ENCODE measurements at regions not wholly inside any gene's neighbourhood (a gene's known extent, or its start where the extent isn't known, plus 50 kb on each side); places are given as distances from the start of the nearest gene placed in this dataset.
A peak's percentile ranks its signal among the peaks of the same experiment; 100 is the strongest.

DNA sequence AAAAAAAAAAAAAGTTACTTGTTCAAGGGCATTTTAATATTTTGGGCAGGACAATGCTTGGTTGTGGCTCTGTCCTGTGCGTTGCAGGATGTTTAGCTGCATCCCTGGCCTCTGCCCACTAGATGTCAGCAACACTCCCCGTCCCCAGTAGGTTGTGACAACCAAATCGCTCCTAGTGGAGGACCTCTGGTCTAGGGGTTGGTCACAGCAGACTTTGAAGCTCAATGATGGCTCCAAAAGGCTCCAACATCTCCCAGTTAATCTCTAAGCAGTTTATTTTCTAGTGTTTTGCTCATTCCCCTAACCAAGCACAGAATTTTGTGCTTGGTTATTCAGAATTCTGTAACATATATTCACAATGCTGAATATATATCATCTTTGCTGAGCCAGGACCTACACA lies 67.0 kb downstream of the CHRNA1 start:
- H3K4me3 ChIP-seq (ENCODE audit: low read length), result no peak overlapping the region
- H3K4me1 ChIP-seq (ENCODE audit: insufficient read depth, low read length), result no peaks in the 10 kb centered on the region
- H3K27me3 ChIP-seq (ENCODE audit: insufficient read depth, low read length), result no peaks in the 10 kb centered on the region
- no peaks in the 10 kb centered on the region for H3K9me3 ChIP-seq (ENCODE audit: low read depth, low read length)

DNA sequence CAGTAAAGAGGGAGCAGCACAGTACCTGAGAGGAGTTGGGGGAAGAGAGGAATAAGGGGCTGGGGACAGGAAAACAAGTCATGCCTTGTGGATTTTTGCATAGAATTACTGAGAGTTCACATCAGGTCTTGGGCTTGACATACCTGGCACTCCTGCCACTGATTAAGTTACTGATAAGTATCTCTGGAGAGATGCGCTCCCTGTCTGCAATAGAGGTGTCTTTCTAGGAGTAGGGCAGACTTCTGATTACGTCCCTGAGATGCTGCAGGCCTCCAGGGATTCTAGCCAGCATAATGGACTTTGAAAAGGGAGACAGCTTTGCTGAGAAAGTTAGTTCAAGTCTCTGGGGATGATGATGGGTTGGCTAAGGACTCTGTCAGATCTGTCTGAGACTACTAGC lies 69.4 kb downstream of the CHRNA1 start:
- Histone ChIP-seq H3K4me3 (ENCODE audit: low read length) (no peak overlapping the region), H3K9me3 (ENCODE audit: low read depth, low read length) (no peaks in the 10 kb centered on the region), H3K4me1 (ENCODE audit: insufficient read depth, low read length) (no peaks in the 10 kb centered on the region), H3K27me3 (ENCODE audit: insufficient read depth, low read length) (no peaks in the 10 kb centered on the region)

DNA sequence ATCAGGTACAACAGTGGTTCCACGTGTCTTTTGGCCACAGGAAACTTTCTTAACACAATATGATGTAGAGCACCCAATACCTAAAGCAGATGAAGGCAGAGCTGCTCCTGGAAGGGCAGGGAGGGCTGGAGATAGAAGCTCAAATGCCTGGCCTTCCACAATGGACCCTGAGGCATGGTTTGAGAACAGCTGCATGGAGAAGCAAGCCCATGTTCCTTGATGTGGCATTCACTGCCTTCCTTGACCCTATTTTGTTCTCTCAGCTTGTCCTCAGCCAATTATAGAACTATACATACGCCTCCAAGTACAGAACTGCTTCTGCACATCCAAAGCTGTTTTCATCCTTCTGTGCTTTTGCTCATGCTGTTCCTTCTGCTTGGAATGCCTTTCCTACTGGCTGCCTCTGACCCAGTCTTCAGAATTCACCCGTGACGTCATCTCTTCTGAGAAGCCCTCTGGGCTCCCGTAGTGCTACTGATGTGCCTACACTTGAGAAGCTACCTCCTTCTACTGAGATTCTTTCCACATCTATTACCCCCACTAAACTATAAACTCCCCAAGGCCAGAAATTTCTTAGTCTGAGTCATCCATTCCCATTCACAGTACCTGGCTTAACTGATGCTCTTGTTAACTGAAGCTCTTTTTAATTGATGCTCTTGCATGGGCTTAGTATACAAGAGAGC lies 69.9 kb downstream of the CHRNA1 start:
- no peak overlapping the region for H3K4me3 ChIP-seq (ENCODE audit: low read length)
- no peaks in the 10 kb centered on the region for H3K9me3 ChIP-seq (ENCODE audit: low read depth, low read length)

GRCh38 chr2:174693344-174693743 lies 70.9 kb downstream of the CHRNA1 start:
- H3K4me3 ChIP-seq (ENCODE audit: low read length), result no peak overlapping the region
- no peaks in the 10 kb centered on the region for H3K27me3 ChIP-seq (ENCODE audit: insufficient read depth, low read length)
- no peaks in the 10 kb centered on the region for H3K4me1 ChIP-seq (ENCODE audit: insufficient read depth, low read length)
- H3K9me3 ChIP-seq (ENCODE audit: low read depth, low read length), result no peaks in the 10 kb centered on the region

More for the DNA sequence above, 69.9 kb downstream of the CHRNA1 start:
- no peaks in the 10 kb centered on the region for H3K27me3 ChIP-seq (ENCODE audit: insufficient read depth, low read length)
- no peaks in the 10 kb centered on the region for H3K4me1 ChIP-seq (ENCODE audit: insufficient read depth, low read length)

GRCh38 chr2:174692256-174692919 lies 71.9 kb downstream of the CHRNA1 start:
- H3K27me3 ChIP-seq (ENCODE audit: insufficient read depth, low read length), result no peaks in the 10 kb centered on the region
- no peaks in the 10 kb centered on the region for H3K9me3 ChIP-seq (ENCODE audit: low read depth, low read length)
- no peaks in the 10 kb centered on the region for H3K4me1 ChIP-seq (ENCODE audit: insufficient read depth, low read length)
- no peak overlapping the region for H3K4me3 ChIP-seq (ENCODE audit: low read length)

DNA sequence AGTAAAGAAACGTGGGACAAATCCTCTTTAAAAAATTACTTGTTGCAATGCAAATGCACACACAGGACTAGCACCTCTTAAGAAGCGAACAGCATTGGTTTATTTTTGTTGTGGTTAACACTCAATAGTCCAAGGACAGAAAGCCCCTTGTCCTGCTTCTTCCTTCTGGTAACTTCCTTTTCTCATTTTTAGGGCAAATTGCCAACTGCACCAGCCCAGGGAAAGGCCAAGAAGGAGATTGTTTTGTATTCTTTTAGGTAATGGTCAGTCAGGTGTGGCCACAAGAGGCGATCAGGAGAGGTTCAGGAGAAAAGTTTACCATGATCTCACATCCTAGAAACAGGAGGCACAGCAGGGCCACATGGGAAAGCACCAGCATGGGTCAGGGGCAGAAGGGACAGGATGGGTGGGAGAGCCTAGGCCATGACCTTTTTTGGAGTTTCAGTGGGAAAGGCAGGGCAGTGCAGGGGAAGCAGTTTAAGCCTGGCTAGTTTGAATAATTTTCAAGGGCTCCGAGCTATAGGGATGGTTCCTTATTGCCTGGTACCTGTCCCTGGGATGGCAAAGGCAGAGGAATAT lies 73.0 kb downstream of the CHRNA1 start:
- H3K9me3 ChIP-seq (ENCODE audit: low read depth, low read length), result no peaks in the 10 kb centered on the region
- H3K4me1 ChIP-seq (ENCODE audit: insufficient read depth, low read length), result no peaks in the 10 kb centered on the region
- no peaks in the 10 kb centered on the region for H3K27me3 ChIP-seq (ENCODE audit: insufficient read depth, low read length)
- no peak overlapping the region for H3K4me3 ChIP-seq (ENCODE audit: low read length)

GRCh38 chr2:174690026-174690425 lies 74.2 kb downstream of the CHRNA1 start:
- no peak overlapping the region for H3K4me3 ChIP-seq (ENCODE audit: low read length)
- no peaks in the 10 kb centered on the region for H3K27me3 ChIP-seq (ENCODE audit: insufficient read depth, low read length)
- no peaks in the 10 kb centered on the region for H3K9me3 ChIP-seq (ENCODE audit: low read depth, low read length)
- no peaks in the 10 kb centered on the region for H3K4me1 ChIP-seq (ENCODE audit: insufficient read depth, low read length)

DNA sequence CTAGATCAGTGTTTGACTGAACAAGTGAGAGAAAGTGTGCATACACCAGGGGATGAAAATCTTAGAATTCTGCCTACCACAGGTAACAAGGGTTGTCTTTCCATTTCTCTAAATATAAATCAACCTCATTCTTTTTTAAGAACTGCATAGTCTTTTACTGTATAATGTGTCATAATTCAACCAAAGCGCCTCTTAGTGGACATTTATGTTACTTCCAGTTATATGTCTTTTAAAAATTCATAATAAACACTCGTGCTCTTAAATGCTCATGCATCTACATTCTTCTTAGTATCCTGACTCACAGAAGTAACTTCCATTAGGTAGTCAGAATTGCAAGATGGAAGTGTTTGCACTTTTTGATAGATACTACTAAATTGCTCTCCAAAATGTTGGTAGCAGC lies 76.2 kb downstream of the CHRNA1 start:
- Histone ChIP-seq H3K4me1 (ENCODE audit: insufficient read depth, low read length) (peaks cover 5% of the 10 kb centered on the region), H3K4me3 (ENCODE audit: low read length) (no peak overlapping the region), H3K9me3 (ENCODE audit: low read depth, low read length) (no peaks in the 10 kb centered on the region), H3K27me3 (ENCODE audit: insufficient read depth, low read length) (no peaks in the 10 kb centered on the region)

GRCh38 chr2:174686430-174686829 lies 77.8 kb downstream of the CHRNA1 start:
- H3K27me3 ChIP-seq (ENCODE audit: insufficient read depth, low read length), result no peaks in the 10 kb centered on the region
- peaks cover 14% of the 10 kb centered on the region for H3K4me1 ChIP-seq (ENCODE audit: insufficient read depth, low read length)
- no peak overlapping the region for H3K4me3 ChIP-seq (ENCODE audit: low read length)
- no peaks in the 10 kb centered on the region for H3K9me3 ChIP-seq (ENCODE audit: low read depth, low read length)

DNA sequence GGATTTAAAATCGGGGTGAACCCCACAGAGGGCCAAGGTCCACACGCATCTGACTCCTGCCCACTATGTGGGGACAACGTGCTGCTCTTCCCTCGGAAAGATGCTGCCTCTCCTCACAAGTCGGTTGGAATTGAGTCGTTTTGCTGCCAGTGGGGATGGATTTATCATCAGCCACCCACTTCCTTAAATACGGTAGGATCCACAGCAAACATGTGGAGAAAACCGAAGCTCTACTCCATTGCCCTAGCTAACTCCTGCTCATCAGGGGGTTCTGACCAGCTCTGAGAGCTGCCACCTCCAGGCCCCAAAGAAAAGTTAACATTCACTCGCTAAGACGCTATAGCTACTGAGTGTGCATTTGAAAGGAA lies 80.9 kb downstream of the CHRNA1 start:
- Histone ChIP-seq H3K4me1 (ENCODE audit: insufficient read depth, low read length) (peaks cover 19% of the 10 kb centered on the region), H3K4me3 (ENCODE audit: low read length) (peak overlapping the region; percentile 64)

GRCh38 chr2:174682578-174683391 lies 81.5 kb downstream of the CHRNA1 start:
- H3K27me3 ChIP-seq (ENCODE audit: insufficient read depth, low read length), result no peaks in the 10 kb centered on the region
- peak overlapping the region; percentile 64 for H3K4me3 ChIP-seq (ENCODE audit: low read length)
- H3K9me3 ChIP-seq (ENCODE audit: low read depth, low read length), result no peaks in the 10 kb centered on the region
- peaks cover 19% of the 10 kb centered on the region for H3K4me1 ChIP-seq (ENCODE audit: insufficient read depth, low read length)

More for the DNA sequence above, 80.9 kb downstream of the CHRNA1 start:
- H3K9me3 ChIP-seq (ENCODE audit: low read depth, low read length), result no peaks in the 10 kb centered on the region
- H3K27me3 ChIP-seq (ENCODE audit: insufficient read depth, low read length), result no peaks in the 10 kb centered on the region

DNA sequence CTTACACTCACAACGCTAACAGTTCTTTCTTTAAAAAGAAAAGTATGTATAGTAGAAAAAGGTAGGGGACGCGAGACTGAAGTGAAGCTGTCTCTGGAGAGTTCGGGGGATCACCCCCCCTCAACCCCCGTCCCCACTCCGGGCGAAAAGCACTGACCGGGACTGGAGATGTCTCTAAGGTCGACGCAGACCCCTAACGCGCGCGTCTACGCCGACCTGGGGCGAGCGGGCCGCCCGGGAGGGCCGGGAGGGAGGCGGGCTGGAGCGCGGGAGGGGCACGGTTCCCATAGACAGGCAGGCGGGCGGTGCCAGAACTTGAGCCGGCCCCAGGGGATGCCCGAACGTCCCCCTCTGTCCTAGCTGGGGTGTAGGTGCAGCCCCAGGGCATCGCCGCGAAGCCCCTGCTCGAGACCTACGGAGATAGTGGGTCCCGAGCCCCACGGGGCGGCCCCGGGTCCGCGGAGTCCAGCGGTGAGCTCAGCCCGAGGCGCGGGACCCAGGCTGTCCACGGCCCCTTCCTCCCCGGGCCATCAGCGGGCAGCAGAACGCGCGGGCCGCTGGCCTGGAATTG lies 82.2 kb downstream of the CHRNA1 start:
- no peaks in the 10 kb centered on the region for H3K27me3 ChIP-seq (ENCODE audit: insufficient read depth, low read length)
- H3K4me3 ChIP-seq (ENCODE audit: low read length), result peak overlapping the region; percentile 64
- peaks cover 19% of the 10 kb centered on the region for H3K4me1 ChIP-seq (ENCODE audit: insufficient read depth, low read length)
- no peaks in the 10 kb centered on the region for H3K9me3 ChIP-seq (ENCODE audit: low read depth, low read length)

DNA sequence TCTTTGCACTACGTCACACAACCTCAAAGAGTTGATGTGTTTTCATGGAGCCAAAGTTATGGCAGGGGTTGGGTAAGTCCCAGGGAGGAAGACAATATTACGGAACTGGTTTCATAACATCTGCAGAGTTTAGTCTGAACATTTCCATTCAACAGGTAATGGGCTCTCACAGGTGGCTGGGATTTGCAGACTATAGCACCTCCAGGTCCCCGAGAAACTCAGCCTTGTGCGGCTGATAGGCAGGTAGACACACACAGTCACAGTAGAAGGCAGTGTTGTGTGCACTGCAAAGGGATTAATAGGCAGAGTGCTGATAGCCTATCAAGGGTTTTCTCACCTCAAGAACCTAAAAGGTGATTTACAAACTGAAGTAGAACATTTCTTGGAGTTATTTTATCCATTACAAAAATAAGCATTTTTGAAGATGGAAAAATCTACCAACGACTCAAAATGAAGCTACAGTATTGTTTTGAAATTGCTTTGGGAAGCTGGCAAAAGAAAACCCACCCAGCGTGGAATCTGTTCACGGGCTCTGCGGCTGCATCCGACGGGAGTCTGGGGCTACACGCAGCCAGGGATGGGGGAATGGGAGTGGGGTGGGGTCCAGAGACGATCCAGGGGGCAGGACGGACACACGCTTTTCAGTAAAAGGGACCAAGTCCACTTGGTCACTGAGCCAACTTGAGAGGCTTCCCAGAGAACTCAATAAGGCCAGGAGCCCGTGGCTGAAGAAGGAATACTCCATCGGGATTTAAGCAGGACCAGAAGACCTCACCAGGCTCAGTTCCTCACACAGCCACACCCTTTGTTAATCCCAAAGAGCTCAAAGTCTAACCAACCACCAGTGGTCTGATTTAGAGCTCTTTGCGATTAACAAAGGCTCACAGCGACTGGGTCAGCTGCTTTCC lies 82.9 kb downstream of the CHRNA1 start:
- H3K9me3 ChIP-seq (ENCODE audit: low read depth, low read length), result no peaks in the 10 kb centered on the region
- H3K27me3 ChIP-seq (ENCODE audit: insufficient read depth, low read length), result no peaks in the 10 kb centered on the region
- H3K4me1 ChIP-seq (ENCODE audit: insufficient read depth, low read length), result peaks cover 19% of the 10 kb centered on the region
- peak overlapping the region; percentile 64 for H3K4me3 ChIP-seq (ENCODE audit: low read length)

DNA sequence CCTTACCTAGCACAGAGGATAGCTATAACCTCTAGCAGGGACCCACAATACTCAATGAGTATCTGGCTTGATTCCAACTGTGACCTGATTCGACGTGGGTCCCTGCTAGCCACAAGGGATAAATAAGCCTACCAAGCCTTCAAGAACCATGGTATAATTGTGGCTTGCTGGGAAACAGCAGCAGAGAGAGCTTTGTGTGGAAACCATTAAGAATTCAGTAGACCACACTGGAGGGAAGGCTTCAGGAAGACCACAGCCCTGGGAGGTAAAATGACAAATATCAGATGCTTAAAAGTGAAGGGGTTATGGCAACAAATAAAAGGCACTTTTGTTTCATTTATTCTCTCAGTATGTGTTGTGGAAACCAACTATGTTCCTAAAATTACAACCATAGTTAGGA lies 82.6 kb upstream of the WIPF1 start:
- peaks cover 19% of the 10 kb centered on the region for H3K4me1 ChIP-seq (ENCODE audit: insufficient read depth, low read length)
- no peaks in the 10 kb centered on the region for H3K9me3 ChIP-seq (ENCODE audit: low read depth, low read length)
- no peak overlapping the region for H3K4me3 ChIP-seq (ENCODE audit: low read length)
- no peaks in the 10 kb centered on the region for H3K27me3 ChIP-seq (ENCODE audit: insufficient read depth, low read length)

Data from mononuclear cell (primary cell).